ENCODE measurements at regions not wholly inside any gene's neighbourhood (a gene's known extent, or its start where the extent isn't known, plus 50 kb on each side); places are given as distances from the start of the nearest gene placed in this dataset.

DNA sequence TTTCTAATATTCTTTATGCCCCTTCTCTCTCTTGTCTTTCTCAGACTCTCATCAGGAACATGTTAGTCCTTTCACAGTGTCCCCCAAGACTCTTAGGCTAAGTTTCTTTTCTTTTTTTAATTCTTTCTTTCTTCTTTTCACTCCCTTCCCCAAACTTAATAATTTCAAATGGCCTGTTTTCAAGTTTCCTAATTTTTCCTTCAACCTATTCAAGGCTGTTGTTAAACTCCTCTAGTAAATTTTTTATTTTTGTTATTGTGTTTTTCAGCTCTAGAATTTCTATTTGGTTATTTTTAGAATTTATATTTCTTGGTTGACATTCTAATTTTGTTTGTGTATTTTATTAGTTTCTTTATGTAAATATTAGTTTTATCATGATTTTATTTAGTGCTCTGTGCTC is 236.6 kb upstream of the GYPC start:
- no peak for TF ChIP-seq CTCF (IDR thresholded peaks at IDR 0.05; ENCODE audit: low read depth, low read length)
- TF ChIP-seq MYC (IDR thresholded peaks at IDR 0.05; ENCODE audit: low read depth, low read length), result no peak
- no peak for TF ChIP-seq POLR2A (IDR thresholded peaks at IDR 0.05; ENCODE audit: extremely low read depth, insufficient read length)

Data from NB4 (cell line).